ENCODE measurements at regions not wholly inside any gene's neighbourhood (a gene's known extent, or its start where the extent isn't known, plus 50 kb on each side); places are given as distances from the start of the nearest gene placed in this dataset.
"Not testable (repeated sequence)": the region's sequence is repeated elsewhere in the genome, so short reads cannot be mapped to it uniquely, and the experiment has no call there.

DNA sequence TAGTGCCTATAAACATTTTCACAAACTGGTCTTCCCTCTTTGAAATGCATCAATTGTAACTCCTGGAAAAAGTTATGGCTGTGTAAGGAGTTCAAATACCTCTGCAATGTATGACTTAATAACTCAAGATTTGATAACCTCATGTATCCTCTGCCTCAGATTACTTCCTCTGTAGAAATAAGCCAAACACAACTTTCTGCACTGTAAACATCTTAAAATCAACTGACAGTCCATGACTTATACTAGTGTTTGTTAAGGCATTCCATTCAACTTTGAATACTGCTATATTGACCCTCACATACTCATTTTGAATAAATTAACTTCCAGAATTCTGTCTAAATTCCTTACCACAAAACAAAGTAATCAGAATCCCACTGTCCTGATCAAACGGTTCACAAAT is 256.2 kb upstream of the POU5F2 start:
- no peaks in the 10 kb centered on the region for H3K27me3 Mint-ChIP-seq
- peaks cover 17% of the 10 kb centered on the region for H3K9me3 Mint-ChIP-seq
- ATAC-seq (no peak), DNase-seq (no peak)
- H3K4me3 Mint-ChIP-seq: no peak overlapping the region
- H3K27ac Mint-ChIP-seq: no peak overlapping the region
- peaks cover 18% of the 10 kb centered on the region for H3K36me3 Mint-ChIP-seq (ENCODE audit: low read depth)
- H3K4me1 Mint-ChIP-seq: peaks cover 10% of the 10 kb centered on the region

- Mint-ChIP-seq H3K4me1 (peaks cover 12% of the 10 kb centered on the region), H3K27ac (no peak overlapping the region), H3K9me3 (no peaks in the 10 kb centered on the region), H3K36me3 (ENCODE audit: low read depth) (no peaks in the 10 kb centered on the region), H3K27me3 (no peaks in the 10 kb centered on the region), H3K4me3 (no peak overlapping the region)
- ATAC-seq (no peak), DNase-seq (no peak)
Observed at GRCh38 chr5:93995126-93995621, 253.8 kb upstream of the POU5F2 start.

DNA sequence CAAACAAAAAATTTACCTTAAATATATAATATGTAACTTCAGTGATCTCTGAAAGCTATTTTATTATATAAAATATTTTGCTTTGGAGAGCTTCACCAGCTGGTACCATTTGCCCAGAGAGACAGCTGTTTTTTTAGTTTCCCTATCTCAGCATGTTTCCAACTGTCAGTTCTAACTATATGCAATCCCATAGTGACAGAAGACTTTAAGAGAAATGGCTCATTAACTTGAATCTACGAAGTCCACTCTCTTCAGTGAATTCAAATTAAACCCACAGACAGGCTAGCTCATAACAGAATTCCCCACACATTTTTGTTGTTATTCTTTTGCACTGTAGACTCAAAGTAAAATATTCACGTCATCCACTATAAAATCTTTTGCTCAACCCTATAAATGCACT is 251.8 kb upstream of the POU5F2 start:
- no peaks in the 10 kb centered on the region for H3K27me3 Mint-ChIP-seq
- H3K36me3 Mint-ChIP-seq (ENCODE audit: low read depth): no peaks in the 10 kb centered on the region
- H3K4me1 Mint-ChIP-seq: peaks cover 12% of the 10 kb centered on the region
- no peak for DNase-seq
- no peak for ATAC-seq
- H3K4me3 Mint-ChIP-seq: no peak overlapping the region
- no peaks in the 10 kb centered on the region for H3K9me3 Mint-ChIP-seq
- no peak overlapping the region for H3K27ac Mint-ChIP-seq

GRCh38 chr5:93990504-93991070 is 249.2 kb upstream of the POU5F2 start:
- H3K36me3 Mint-ChIP-seq (ENCODE audit: low read depth): peaks cover 10% of the 10 kb centered on the region
- ATAC-seq (no peak), DNase-seq (no peak)
- peaks cover 9% of the 10 kb centered on the region for H3K4me1 Mint-ChIP-seq
- H3K27ac Mint-ChIP-seq: no peak overlapping the region
- peaks cover 8% of the 10 kb centered on the region for H3K9me3 Mint-ChIP-seq
- no peak overlapping the region for H3K4me3 Mint-ChIP-seq
- H3K27me3 Mint-ChIP-seq: no peaks in the 10 kb centered on the region

DNA sequence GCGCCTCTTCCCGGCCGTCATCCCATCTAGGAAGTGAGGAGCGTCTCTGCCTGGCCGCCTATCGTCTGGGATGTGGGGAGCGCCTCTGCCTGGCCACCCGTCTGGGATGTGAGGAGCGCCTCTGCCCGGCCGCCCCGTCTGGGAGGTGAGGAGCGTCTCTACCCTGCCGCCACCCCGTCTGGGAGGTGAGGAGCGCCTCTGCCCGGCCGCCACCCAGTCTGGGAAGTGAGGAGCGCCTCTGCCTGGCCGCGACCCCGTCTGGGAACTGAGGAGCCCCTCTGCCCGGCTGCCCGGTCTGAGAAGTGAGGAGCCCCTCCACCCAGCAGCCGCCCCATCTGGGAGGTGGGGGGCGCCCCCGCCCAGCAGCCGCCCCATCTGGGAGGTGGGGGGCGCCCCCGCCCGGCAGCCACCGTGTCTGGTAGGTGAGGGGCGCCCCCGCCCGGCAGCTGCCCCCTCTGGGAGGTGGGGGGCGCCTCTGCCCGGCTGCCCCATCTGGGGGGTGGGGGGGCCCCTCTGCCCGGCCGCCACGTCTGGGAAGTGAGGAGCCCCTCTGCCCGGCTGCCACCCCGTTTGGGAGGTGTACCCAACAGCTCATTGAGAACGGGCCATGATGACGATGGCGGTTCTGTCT is 244.7 kb upstream of the POU5F2 start:
- H3K27me3 Mint-ChIP-seq, H3K4me1 Mint-ChIP-seq, DNase-seq, H3K27ac Mint-ChIP-seq, H3K4me3 Mint-ChIP-seq, ATAC-seq: not testable (repeated sequence)
- peaks cover 12% of the 10 kb centered on the region for H3K9me3 Mint-ChIP-seq
- H3K36me3 Mint-ChIP-seq (ENCODE audit: low read depth): peaks cover 24% of the 10 kb centered on the region

DNA sequence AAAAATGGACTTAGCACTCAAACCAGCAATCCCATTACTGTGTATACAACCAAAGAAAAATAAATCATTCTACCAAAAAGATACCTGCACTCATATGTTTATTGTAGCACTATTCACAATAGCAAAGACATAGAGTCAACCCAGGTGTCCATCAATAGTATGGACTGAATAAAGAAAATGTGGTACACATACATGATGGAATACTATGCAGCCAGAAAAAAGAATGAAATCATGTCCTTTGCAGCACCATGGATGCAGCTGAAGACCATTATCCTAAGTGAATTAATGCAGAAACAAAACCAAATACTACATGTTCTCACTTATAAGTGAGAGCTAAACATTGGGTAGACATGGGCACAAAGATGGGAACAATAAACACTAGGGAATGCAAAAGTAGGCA is 236.8 kb upstream of the POU5F2 start:
- H3K4me3 Mint-ChIP-seq: no peak overlapping the region
- no peak overlapping the region for H3K27ac Mint-ChIP-seq
- peaks cover 60% of the 10 kb centered on the region for H3K36me3 Mint-ChIP-seq (ENCODE audit: low read depth)
- H3K9me3 Mint-ChIP-seq: peaks cover 43% of the 10 kb centered on the region
- no peak for ATAC-seq
- no peaks in the 10 kb centered on the region for H3K27me3 Mint-ChIP-seq
- DNase-seq: no peak
- no peaks in the 10 kb centered on the region for H3K4me1 Mint-ChIP-seq

DNA sequence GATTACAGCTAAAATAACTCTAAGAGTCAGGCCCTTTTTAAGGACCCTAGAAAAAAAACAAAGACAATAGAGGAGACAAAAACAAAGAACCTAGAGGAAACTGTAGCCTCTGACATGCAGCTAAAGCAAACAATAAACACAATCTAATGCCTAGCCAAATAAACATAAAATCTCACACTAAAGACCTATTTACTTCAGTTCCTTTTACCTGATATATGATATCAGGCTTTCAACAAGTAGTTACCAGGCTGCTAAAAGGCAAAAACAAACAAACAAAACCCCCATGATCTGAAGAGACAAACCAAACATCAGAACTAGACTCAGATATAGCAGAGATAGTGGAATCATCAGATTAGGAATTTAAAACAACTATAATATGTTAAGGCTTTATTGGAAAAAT is 226.5 kb upstream of the POU5F2 start:
- Mint-ChIP-seq H3K9me3 (peaks cover 5% of the 10 kb centered on the region), H3K4me1 (no peaks in the 10 kb centered on the region), H3K4me3 (no peak overlapping the region)

GRCh38 chr5:93964421-93964820 is 223.0 kb upstream of the POU5F2 start:
- no peaks in the 10 kb centered on the region for H3K4me1 Mint-ChIP-seq
- H3K27ac Mint-ChIP-seq: no peak overlapping the region
- DNase-seq (no peak), ATAC-seq (no peak)
- H3K4me3 Mint-ChIP-seq: no peak overlapping the region
- H3K27me3 Mint-ChIP-seq: no peaks in the 10 kb centered on the region
- peaks cover 13% of the 10 kb centered on the region for H3K36me3 Mint-ChIP-seq (ENCODE audit: low read depth)
- peaks cover 4% of the 10 kb centered on the region for H3K9me3 Mint-ChIP-seq

More for the DNA sequence above, 226.5 kb upstream of the POU5F2 start:
- DNase-seq (no peak), ATAC-seq (no peak)
- Mint-ChIP-seq H3K27me3 (no peaks in the 10 kb centered on the region), H3K36me3 (ENCODE audit: low read depth) (peaks cover 11% of the 10 kb centered on the region), H3K27ac (no peak overlapping the region)

DNA sequence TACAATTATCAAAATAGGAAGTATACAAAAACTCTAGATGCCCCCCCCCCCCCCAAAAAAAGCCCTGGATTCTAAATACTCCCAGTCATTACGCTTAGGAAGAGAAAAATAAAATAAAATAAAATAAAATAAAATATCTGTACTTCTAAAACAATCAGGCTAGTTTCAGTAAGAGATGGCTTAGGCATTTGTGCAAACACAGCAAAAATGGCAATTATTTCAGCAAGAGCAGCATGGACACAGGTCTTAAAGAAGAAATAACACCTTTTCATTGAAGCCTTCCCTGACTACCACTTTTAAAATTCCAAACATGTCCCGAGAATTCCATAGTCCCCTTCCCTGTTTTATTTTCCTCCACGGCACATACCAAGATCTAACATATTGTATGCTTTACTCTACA is 218.6 kb upstream of the POU5F2 start:
- ATAC-seq (no peak), DNase-seq (no peak)
- H3K27me3 Mint-ChIP-seq: no peaks in the 10 kb centered on the region
- no peaks in the 10 kb centered on the region for H3K4me1 Mint-ChIP-seq
- no peak overlapping the region for H3K27ac Mint-ChIP-seq
- no peaks in the 10 kb centered on the region for H3K9me3 Mint-ChIP-seq
- H3K4me3 Mint-ChIP-seq: no peak overlapping the region
- H3K36me3 Mint-ChIP-seq (ENCODE audit: low read depth): peaks cover 21% of the 10 kb centered on the region

- Mint-ChIP-seq H3K9me3 (no peaks in the 10 kb centered on the region), H3K36me3 (ENCODE audit: low read depth) (peaks cover 36% of the 10 kb centered on the region), H3K27ac (no peak overlapping the region), H3K4me3 (no peak overlapping the region), H3K4me1 (no peaks in the 10 kb centered on the region), H3K27me3 (no peaks in the 10 kb centered on the region)
- no peak for DNase-seq
- no peak for ATAC-seq
Observed at GRCh38 chr5:93956006-93956405, 214.6 kb upstream of the POU5F2 start.

GRCh38 chr5:93954421-93955069 is 213.1 kb upstream of the POU5F2 start:
- no peaks in the 10 kb centered on the region for H3K27me3 Mint-ChIP-seq
- no peak overlapping the region for H3K27ac Mint-ChIP-seq
- peaks cover 40% of the 10 kb centered on the region for H3K36me3 Mint-ChIP-seq (ENCODE audit: low read depth)
- H3K9me3 Mint-ChIP-seq: peaks cover 5% of the 10 kb centered on the region
- H3K4me3 Mint-ChIP-seq: no peak overlapping the region
- DNase-seq (no peak), ATAC-seq (no peak)
- no peaks in the 10 kb centered on the region for H3K4me1 Mint-ChIP-seq

DNA sequence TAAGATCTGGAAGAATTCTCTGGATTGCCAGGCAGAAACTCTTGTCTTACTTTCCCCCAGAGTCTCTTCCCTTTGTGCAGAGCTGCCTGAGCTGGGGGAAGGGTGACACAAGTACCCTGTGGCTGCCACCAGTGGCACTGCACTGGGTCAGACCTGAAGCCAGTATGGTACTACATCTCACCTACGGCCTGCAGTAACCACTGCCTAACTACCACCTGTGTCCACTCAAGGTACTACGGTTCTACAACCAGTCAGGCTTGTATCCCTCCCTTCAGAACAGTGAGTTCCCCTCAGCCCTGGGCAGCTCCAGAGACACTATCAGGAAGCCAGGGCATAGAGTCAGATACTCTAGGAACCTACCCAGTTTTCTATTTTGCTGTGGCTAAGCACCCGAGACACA is 212.0 kb upstream of the POU5F2 start:
- no peak for ATAC-seq
- Mint-ChIP-seq H3K4me1 (no peaks in the 10 kb centered on the region), H3K27me3 (no peaks in the 10 kb centered on the region), H3K4me3 (no peak overlapping the region), H3K36me3 (ENCODE audit: low read depth) (peaks cover 37% of the 10 kb centered on the region), H3K9me3 (peaks cover 11% of the 10 kb centered on the region), H3K27ac (no peak overlapping the region)
- no peak for DNase-seq

DNA sequence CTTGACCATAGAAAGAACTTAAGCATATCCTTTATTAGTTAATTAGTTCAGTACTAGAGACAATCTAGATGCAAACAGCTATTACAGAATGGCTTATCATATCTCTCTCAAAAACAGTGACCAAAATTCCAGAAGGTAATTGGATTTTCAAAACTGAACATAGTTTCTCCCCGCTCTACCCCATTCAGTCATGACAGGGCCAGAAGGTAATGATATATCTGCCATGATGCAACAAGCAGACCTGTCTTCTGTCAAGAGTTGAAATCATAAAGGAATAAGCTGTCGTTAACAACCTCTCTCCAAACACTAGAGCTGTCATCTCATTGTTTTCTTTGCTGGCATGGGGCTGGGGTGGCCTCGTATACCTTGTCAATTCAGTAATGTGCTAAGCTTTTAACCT is 200.5 kb upstream of the POU5F2 start:
- DNase-seq (no peak), ATAC-seq (no peak)
- Mint-ChIP-seq H3K27me3 (no peaks in the 10 kb centered on the region), H3K4me1 (peaks cover 7% of the 10 kb centered on the region), H3K9me3 (no peaks in the 10 kb centered on the region), H3K4me3 (no peak overlapping the region), H3K27ac (no peak overlapping the region), H3K36me3 (ENCODE audit: low read depth) (peaks cover 5% of the 10 kb centered on the region)

- H3K27ac Mint-ChIP-seq, H3K4me3 Mint-ChIP-seq, ATAC-seq, H3K4me1 Mint-ChIP-seq, H3K27me3 Mint-ChIP-seq, DNase-seq: not testable (repeated sequence)
- Mint-ChIP-seq H3K9me3 (peaks cover 14% of the 10 kb centered on the region), H3K36me3 (ENCODE audit: low read depth) (peaks cover 21% of the 10 kb centered on the region)
Observed at GRCh38 chr5:93933269-93933668, 191.9 kb upstream of the POU5F2 start.

DNA sequence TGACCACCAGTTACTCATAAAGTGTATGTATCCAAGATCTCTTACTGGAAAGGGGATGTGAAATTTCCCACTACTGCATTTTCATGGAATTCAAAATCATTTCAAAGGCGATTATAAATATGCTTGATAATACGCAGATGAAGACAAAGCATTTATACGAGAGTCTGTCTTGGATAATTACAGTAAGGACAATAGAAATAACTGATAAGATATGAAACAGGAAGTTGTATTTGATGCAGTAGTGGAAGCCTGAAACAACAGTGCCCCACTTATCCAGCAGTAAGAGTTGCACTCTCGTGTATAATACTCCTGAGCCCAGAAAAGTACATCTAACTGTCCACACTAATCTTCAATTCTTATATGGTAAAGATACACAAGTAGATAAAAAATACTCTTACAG is 188.7 kb upstream of the POU5F2 start:
- H3K27ac Mint-ChIP-seq: no peak overlapping the region
- no peaks in the 10 kb centered on the region for H3K27me3 Mint-ChIP-seq
- peaks cover 18% of the 10 kb centered on the region for H3K36me3 Mint-ChIP-seq (ENCODE audit: low read depth)
- DNase-seq (no peak), ATAC-seq (no peak)
- peaks cover 12% of the 10 kb centered on the region for H3K9me3 Mint-ChIP-seq
- H3K4me3 Mint-ChIP-seq: no peak overlapping the region
- peaks cover 2% of the 10 kb centered on the region for H3K4me1 Mint-ChIP-seq

Data from activated naive CD8-positive, alpha-beta T cell treated with anti-CD3 and anti-CD28 coated beads, Interleukin-2, amount 50 U/mL, for 24 hours (primary cell).